ENCODE measurements at regions not wholly inside any gene's neighbourhood (a gene's known extent, or its start where the extent isn't known, plus 50 kb on each side); places are given as distances from the start of the nearest gene placed in this dataset.

DNA sequence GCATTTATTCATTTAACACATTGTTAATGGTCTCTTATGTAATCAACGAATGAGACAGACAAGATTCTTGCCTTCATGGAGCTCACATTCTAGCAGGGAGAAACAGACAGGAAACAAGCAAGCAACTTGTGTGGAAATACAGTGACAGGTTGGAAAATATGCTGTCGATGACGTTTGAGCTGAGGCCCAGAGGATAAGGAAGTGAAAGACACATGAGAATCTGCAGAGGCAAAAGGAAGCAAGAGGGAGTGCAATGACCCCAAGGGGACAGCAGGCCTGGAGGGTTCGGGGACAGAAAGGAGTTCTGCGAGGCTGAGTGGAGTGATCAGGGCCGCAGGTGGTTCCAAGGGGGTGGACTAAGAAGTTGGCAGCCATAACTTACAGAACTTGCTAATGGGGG, 60.6 kb upstream of the AKT3 start:
- DNase-seq, result no peak

DNA sequence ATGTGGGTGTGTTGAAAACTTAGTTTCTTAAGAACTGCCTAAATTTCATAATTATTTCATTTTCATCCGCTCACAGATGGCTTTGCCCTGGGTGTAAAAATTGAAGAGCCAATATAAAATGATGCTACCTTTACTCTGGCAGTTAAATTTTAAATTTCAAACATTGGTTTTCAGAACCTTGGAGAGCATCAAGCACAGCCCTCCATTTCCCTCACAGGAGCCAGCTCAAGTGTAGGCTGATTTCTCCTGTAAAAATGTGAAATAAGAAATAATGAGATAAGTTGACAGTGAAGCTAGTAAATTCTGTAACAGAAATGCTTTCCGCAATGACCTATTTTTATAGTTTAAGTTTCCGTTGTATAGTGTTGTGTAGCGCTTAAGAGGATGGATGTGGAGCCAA, 53.9 kb upstream of the AKT3 start:
- DNase-seq, result no peak

DNA sequence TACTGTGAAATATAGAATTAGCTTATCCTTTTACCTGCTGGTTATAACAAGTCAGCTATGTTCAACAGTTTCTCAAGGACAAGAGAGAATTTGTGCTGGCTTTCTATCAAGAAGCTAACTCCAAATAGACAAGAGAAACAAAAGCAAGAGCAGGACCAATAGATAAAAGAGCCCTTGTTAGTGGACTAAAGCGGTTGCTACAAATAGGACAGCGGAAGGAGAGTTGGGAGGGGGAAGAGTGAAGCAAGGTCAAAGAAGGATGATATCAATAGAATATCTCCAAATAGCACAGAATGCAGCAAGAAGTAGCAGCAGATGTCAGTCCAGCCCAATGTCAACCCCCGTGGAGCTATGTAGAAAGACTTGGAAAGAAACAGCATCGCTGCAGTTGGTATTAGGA, 53.0 kb upstream of the AKT3 start:
- DNase-seq, result no peak

DNA sequence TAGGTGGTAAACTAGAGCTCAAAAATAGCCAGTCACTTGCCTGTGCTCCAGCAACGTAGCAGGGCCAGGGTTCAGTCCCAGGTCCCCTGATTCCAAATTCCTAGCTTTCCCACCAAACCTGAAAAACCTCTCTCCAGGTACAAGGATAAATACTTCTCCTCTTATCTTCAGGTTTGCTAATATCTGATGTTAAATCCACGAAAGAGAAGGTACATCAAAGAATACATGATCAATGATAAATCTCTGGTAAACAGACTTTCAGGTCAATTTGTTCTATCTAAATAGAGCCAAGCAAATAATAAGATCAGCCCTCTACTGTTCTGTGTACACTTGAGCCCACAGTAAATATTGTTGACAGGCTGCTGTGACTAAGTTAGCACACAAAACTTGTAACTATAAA, 52.1 kb upstream of the AKT3 start:
- no peak for DNase-seq
